ENCODE measurements at regions not wholly inside any gene's neighbourhood (a gene's known extent, or its start where the extent isn't known, plus 50 kb on each side); places are given as distances from the start of the nearest gene placed in this dataset. TPM values are rescaled to one million over a fixed set of nuclear protein-coding genes. Genes with fewer than 3 reads are reported as not detected.

DNA sequence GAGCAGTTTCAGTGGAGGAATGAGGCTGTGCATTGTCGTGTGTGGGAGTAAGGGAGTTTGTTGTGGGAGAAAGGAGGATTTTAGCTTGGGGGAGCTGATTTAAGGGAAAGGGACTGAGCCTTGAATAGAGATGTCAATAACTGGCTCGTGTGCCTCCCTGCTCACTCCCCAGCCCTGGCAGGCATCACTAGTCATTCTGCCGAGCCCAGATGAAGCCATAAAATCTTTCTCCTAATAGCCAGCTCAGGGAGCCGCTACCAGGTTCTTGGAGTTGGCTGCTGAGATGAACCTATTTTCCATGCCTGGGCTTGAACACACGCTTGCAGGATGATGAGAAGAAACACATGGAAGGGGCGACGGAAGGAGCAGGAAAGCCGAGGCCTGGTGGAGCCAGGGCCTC is 65.0 kb upstream of the POU3F1 start:
- H3K4me3 ChIP-seq (ENCODE audit: low read depth, low read length): no peak overlapping the region
- TF ChIP-seq, protein P1, sequence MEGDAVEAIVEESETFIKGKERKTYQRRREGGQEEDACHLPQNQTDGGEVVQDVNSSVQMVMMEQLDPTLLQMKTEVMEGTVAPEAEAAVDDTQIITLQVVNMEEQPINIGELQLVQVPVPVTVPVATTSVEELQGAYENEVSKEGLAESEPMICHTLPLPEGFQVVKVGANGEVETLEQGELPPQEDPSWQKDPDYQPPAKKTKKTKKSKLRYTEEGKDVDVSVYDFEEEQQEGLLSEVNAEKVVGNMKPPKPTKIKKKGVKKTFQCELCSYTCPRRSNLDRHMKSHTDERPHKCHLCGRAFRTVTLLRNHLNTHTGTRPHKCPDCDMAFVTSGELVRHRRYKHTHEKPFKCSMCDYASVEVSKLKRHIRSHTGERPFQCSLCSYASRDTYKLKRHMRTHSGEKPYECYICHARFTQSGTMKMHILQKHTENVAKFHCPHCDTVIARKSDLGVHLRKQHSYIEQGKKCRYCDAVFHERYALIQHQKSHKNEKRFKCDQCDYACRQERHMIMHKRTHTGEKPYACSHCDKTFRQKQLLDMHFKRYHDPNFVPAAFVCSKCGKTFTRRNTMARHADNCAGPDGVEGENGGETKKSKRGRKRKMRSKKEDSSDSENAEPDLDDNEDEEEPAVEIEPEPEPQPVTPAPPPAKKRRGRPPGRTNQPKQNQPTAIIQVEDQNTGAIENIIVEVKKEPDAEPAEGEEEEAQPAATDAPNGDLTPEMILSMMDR (IDR thresholded peaks at IDR 0.05; ENCODE audit: insufficient read depth, low read depth, low read length): no peak
- DNase-seq (ENCODE audit: low read depth): no peak

GRCh38 chr1:38105267-38105666 is 58.7 kb upstream of the POU3F1 start:
- no peak overlapping the region for H3K4me3 ChIP-seq (ENCODE audit: low read depth, low read length)
- DNase-seq (ENCODE audit: low read depth): no peak
- TF ChIP-seq, protein P1 (IDR thresholded peaks at IDR 0.05; ENCODE audit: insufficient read depth, low read depth, low read length): no peak

GRCh38 chr1:38102636-38103035 is 56.0 kb upstream of the POU3F1 start:
- no peak for DNase-seq (ENCODE audit: low read depth)
- TF ChIP-seq, protein P1 (IDR thresholded peaks at IDR 0.05; ENCODE audit: insufficient read depth, low read depth, low read length): no peak
- no peak overlapping the region for H3K4me3 ChIP-seq (ENCODE audit: low read depth, low read length)

- DNase-seq (ENCODE audit: low read depth): no peak
- TF ChIP-seq, protein P1 (IDR thresholded peaks at IDR 0.05; ENCODE audit: insufficient read depth, low read depth, low read length): no peak
- H3K4me3 ChIP-seq (ENCODE audit: low read depth, low read length): no peak overlapping the region
These were observed 54.6 kb upstream of the POU3F1 start for GRCh38 chr1:38101037-38101785.

- TF ChIP-seq, protein P1 (IDR thresholded peaks at IDR 0.05; ENCODE audit: insufficient read depth, low read depth, low read length): no peak
- DNase-seq (ENCODE audit: low read depth): no peak
- no peak overlapping the region for H3K4me3 ChIP-seq (ENCODE audit: low read depth, low read length)
These were observed 51.7 kb upstream of the POU3F1 start for GRCh38 chr1:38098101-38098847.

GRCh38 chr1:38097284-38097898 is 50.8 kb upstream of the POU3F1 start:
- no peak for DNase-seq (ENCODE audit: low read depth)
- TF ChIP-seq, protein P1 (IDR thresholded peaks at IDR 0.05; ENCODE audit: insufficient read depth, low read depth, low read length): no peak
- no peak overlapping the region for H3K4me3 ChIP-seq (ENCODE audit: low read depth, low read length)

Small RNAs in the stretch of these regions (small RNA-seq; reads per million reads assigned to genes)
- gene RNU6-753P: not detected

Measured in fibroblast of villous mesenchyme (primary cell).